ENCODE measurements at regions not wholly inside any gene's neighbourhood (a gene's known extent, or its start where the extent isn't known, plus 50 kb on each side); places are given as distances from the start of the nearest gene placed in this dataset.

- TF ChIP-seq ELF4 (IDR thresholded peaks at IDR 0.05) = no peak
- no peak for TF ChIP-seq ARNT (IDR thresholded peaks at IDR 0.05)
- TF ChIP-seq ZNF384 (IDR thresholded peaks at IDR 0.05) = no peak
- TF ChIP-seq NFRKB (IDR thresholded peaks at IDR 0.05) = no peak
These were observed 190.5 kb downstream of the C11orf87 start for GRCh38 chr11:109612496-109612895.
